ENCODE measurements at regions not wholly inside any gene's neighbourhood (a gene's known extent, or its start where the extent isn't known, plus 50 kb on each side); places are given as distances from the start of the nearest gene placed in this dataset.

DNA sequence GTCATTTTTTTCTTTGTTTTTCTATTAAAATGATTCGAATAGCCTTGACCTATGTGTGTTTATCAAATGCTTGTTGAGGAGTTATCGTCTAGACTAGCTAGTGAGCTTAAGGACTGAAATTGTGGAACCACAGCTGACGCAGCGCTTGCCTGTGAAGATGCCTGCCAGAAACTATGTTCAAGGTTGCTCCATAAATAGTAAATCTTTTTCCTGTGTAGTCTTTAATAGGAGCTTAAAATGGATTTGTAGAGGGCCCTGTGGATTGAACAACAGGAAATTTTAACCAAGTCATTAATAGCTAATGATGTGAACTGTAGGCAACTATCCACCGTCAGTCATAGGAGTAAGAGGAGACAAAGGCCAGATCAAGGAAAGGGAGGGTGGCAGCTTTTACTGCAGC, 145.1 kb downstream of the GNAI1 start:
- TF ChIP-seq, protein P1, sequence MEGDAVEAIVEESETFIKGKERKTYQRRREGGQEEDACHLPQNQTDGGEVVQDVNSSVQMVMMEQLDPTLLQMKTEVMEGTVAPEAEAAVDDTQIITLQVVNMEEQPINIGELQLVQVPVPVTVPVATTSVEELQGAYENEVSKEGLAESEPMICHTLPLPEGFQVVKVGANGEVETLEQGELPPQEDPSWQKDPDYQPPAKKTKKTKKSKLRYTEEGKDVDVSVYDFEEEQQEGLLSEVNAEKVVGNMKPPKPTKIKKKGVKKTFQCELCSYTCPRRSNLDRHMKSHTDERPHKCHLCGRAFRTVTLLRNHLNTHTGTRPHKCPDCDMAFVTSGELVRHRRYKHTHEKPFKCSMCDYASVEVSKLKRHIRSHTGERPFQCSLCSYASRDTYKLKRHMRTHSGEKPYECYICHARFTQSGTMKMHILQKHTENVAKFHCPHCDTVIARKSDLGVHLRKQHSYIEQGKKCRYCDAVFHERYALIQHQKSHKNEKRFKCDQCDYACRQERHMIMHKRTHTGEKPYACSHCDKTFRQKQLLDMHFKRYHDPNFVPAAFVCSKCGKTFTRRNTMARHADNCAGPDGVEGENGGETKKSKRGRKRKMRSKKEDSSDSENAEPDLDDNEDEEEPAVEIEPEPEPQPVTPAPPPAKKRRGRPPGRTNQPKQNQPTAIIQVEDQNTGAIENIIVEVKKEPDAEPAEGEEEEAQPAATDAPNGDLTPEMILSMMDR (IDR thresholded peaks at IDR 0.05 in 4 of 5, conservative IDR thresholded peaks at IDR 0.05 in 1 of 5), result no peak
- TF ChIP-seq POLR2A (IDR thresholded peaks at IDR 0.05), result no peak

All from gastrocnemius medialis (tissue), 4 donors.